COLO668 (cell line): ENCODE measurements at regions not wholly inside any gene's neighbourhood (a gene's known extent, or its start where the extent isn't known, plus 50 kb on each side); places are given as distances from the start of the nearest gene placed in this dataset.
"Not testable (repeated sequence)": the region's sequence is repeated elsewhere in the genome, so short reads cannot be mapped to it uniquely, and the experiment has no call there.

Source experiments
- DNase-seq: peaks from one replicate; lab custom pipeline; 2025; ENCODE audit not compliant: unreplicated experiment; lab: John Stamatoyannopoulos, UW

DNA sequence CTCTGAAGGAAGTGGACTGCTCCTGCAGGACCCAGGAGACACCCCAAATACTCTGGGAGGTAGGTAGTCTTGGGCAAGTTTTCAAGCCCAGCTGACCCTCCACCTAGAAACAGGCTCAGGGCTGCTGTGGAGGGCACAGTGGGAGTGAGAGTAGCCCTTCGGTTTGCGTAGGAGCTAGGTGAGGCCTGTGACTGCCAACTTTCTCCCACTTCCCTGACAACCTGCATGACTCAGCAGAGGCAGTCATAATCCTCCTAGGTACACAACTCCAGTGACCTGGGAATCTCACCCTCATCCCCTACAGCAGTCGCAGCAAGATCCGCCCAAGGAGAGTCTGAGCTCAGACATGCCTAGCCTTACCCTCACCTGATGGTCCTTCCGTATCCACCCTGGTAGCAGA is 439.1 kb downstream of the CNTNAP4 start:
- not testable (repeated sequence) for DNase-seq

DNA sequence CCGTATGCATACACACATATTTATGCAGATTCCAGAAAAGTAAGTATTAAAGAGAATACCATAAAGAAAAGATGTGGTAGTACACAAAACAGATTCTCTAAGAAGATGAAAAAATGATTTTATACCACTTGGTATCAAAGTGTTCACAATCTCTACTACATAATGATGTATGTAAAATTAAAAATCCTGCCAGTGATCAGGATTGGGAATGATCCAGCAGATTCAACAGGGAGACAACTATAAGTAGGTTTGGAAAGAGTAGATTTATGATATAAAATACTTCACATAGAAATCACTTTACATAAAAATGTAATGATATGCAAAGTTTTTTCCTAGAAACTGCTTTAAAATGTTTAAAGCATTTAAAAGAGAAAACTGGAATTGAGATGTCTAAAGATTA is 447.0 kb downstream of the CNTNAP4 start:
- DNase-seq: no peak

DNA sequence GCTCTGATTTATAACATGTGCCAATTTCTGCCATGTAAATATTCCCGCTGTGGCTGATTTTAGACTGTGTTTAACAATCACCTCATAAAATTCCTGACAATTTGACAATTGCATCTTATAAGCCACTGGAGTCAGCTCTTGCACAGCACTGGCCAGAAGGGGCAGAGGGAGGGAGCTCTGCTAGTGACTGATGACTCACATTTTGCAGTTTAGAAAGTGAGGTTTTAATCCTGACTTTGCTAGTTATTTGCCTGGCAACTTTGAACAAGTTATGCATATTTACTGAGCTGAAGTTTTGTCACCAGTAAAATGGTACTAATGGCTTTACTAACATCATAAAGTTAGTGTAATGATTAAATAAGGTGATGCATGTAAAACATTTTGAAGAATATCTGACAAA is 452.3 kb downstream of the CNTNAP4 start:
- no peak for DNase-seq

DNA sequence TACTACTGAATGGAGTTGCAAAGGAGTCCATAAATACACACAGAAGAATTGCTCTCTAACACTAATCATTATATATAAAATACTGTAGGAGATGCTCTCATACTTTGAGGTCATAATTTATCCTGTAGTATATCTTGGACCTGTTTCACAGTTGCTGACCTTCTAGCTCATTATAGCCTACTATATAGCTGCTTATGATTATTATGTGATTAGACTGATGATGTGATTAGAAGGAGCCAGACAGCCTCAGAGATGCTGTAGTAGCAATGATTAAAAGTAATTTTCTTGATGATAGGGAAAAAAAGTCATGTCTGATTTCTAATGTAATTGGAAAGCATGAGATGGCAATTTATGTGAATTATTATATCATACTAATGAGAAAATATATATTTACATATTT is 455.7 kb downstream of the CNTNAP4 start:
- no peak for DNase-seq

DNA sequence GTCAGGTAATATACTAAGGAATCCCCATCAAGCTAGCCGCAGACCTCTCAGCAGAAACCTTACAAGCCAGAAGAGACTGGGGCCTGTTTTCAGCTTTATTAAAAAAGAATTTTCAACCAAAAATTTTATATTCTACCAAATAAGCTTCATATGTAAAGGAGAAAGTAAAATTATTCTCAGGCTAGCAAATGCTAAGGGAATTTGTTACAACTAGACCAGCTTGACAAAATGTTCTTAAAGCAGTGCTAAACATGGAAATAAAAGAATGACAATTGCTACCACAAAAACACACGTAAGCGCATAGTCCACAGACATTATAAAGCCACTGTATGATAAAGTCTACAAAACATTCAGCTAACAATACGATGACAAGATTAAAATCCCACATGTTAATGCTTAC is 449.4 kb upstream of the MON1B start:
- DNase-seq: no peak

DNA sequence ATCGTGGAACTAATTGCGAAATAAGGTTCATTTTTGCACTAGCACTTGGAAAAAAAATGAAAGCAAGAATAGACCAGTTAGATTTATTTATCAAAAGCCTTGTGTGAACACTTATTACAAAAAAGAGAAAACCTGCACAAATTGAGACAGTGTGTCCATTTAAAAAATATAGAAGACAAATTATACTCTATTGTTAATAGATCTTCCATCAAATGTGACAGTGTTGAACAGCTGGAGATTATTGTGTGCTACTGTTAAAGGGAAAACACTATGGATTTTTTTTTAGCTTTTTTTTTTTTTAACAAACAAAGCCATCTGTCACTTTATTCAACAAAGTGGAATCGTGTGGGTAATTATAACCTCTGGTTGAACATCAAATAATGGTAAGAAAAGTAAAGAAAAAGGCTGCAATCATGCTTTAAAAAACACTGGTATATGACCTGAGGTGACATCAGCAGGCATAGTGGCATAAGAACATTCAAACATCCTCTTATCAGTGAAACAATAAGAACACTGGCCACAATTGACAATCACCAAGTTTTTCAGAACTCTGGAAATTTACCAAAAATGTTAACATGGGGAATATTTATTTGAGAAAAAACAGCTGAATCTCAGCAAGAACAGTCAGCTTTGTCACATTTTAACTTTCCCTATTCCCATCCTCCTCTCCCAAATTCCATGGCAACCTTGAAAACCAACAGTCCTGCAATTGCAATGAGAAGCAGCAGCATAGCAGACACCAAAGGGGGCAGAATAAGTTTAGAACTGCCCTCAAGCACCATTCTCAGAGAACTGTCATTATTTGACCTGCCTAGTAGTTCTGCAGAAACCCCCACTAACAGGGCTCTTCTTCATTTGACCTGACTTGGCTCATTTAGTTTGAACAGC is 442.3 kb upstream of the MON1B start:
- DNase-seq: no peak

DNA sequence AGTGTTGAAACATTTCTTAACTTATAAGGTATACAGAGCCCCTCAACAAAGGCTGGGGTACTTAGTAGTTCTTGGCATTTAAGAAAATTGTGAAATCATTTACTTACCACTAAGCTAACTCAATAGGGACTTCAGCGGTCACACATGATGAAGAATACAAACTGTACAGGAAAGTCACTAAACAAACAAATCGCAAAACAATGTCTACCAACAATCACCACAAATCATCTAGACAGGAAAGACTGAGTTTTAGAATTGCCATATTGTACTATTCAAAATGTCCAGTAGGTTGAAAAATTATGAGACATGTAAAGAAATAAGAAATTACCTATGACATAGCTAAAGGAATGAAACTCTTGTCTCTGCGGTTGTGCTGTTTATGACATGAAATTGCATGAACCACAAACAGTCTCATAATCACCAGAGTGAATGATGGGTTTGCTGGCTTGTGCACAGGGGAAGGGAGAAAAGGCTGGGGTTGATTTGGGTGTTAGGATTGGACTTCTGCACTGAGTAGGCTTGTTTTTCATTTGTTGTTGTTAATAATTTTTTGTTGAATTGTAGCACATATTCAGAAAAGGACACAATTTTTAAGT is 441.1 kb upstream of the MON1B start:
- DNase-seq: no peak

DNA sequence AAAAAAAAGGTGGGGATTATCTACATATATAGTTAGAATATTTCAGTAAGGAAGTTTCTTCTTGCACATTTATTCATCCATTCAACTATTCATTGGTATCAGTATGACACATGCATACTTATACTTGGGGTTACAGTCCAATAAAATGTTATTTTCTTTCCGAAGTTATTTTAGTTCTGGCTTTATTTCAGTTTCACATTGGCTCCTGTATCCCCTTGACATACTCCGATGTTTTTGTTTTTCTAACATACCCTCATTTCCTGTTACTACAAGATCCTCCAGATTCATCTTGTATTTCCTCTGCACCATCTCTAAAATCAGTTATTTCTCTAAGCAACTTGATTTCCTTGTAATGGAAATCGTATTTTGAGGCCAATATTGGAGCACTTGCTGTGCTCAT is 435.5 kb upstream of the MON1B start:
- DNase-seq: no peak

DNA sequence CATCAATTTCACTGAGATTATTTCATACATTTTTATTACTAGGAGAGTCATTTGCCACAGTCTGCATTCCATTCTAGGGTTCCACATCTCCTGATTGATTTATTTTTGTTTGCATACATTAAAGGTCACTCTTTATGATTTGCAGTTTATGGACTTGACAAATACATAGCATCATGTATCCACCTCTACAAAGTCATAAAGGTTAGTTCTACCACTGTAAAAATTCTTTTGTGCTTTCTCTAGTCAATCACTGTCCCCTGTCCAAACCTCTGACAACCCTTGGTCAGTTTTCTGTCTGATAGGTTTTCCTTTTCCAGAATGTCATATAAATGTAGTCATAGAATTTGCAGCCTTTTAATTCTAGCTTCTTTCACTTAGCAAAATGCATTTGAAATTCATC is 434.6 kb upstream of the MON1B start:
- DNase-seq: no peak

DNA sequence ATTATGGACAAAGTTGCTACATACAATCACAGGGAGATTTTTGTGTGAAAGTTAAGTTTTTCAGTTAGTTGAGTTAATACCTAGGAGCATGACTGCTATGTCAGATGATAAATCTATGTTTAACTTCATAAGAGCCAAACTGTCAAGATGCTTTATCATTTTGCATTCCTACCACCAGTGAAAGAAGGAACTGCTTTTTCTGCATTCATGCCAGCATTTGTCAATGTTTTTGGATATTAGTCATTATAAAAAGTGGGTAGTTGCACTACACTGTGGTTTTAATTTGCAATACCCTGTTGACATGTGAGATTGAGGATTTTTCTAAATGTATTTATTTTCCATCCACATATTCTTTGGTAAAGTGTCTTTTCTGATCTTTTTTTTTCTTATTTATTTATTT is 434.0 kb upstream of the MON1B start:
- no peak for DNase-seq

DNA sequence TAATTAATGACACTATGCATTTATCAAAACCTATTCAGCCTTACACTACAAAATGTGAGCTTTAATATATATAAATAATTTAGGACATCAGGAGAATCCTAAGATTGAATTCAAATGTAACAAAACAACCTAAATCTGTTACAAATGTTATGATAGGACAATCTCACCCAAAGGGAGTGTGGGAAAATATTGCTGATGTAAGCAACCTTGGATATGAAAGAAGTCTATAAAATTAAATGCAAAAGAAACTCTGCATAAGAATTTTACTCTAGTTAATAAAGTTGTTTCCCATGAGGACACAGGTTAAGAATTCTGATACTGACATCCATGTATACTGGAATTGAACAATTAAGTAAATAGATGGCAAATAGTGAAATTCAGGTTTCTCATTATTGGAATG is 424.5 kb upstream of the MON1B start:
- no peak for DNase-seq

DNA sequence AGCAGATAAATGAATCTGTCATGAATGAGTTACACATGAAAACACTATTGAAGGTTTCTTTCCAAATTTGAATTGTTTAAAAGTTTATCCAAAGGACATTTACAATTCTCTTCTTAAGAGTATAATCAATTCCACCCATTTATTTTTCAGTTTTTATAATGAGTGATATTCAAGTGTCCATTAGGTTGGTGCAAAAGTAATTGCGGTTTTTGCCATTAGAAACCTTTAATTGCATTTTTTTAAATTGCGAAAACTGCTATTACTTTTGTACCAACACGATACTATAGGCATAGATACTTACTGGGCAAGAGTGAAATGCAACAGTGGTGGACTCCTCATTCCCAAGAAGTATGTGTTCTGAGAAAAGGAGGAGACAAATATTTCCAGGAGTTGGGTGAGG is 422.7 kb upstream of the MON1B start:
- no peak for DNase-seq

DNA sequence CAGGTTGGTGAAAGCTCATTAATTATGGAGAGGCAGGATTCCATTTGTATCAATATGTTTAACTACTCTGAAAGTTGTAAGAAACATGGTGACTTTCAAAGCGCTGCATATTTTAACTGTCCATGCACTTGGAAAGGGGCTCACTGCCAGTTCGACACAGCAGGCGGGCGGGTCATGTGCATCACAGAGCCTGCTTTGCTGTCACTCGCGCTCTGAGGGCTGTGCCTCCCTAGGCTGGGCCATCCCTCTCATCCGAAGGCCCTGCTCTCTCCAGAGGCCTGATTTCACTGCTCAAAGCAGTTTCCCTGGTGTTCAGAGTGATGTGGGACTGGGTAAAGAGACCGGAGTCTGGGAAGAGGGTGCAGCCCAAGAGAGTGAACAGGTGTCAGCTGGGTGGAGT is 422.0 kb upstream of the MON1B start:
- no peak for DNase-seq

DNA sequence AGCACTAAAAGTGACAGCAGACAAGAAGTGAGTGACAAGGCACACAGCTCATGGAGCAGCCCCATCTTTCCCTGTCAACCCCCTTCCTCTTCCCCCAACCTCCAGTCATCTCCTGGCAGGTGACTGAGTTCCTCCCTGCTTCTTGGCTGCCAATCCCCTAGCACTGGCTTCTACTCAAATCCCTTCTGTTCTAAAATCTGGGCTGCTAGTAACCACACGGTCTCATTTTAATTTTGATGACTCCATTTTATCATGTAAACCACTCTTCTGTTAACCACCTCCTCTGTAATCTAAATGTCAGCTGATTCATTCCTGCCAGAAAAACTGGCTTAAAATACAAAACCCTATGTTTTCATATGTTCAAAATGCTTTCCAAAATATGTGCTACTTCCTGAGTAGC is 419.8 kb upstream of the MON1B start:
- no peak for DNase-seq

DNA sequence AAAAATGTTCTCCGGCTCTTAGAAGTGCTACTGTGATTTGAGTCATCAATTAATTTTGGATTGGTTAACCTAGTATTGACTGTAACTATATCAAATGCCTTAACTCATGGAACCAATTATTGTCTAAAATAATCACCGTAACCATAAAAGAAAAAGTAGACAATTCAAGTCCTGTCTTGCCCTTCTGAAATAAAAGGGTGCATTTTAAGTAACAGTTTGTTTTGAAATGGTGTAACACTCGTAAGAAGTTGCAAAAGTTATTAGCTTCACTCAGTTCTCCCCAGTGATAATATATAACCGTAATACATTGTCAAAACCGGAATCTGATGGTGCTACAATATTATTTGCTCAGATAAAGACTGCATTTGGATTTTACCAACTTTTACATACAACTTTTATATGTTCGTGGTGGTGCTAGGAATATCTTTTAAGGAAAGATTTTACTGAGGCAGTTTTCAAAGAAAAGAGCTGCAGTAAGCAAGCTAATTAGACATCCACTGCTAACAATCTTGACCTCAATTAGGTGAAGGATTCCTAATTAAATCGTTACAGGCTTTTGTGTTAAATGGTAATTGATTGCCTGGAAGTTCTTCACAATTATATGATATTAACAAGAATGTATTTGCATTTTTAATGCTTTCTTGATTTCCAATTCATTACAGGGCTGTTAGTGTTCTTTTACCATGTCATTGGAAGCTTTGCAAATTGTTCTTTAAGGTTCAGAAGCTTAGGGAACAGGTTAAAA is 413.1 kb upstream of the MON1B start:
- no peak for DNase-seq

DNA sequence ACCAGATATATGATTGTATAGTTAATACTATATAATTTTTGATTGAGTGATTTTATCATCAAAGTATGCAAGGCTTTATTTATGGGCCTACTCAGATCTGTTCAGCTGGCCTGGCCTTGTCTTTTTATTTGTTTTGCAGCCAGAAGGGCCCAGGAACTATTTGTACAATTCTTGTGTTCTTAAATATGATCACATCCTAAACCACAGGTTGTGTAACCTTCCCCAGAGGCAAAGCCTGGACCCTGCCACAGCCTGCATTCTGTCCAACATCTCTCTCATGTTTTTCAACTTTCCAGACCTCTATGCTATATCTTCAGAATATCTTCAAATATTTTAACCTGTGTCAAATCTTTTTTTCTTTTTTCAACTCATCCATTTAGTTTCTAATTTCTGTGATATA is 410.4 kb upstream of the MON1B start:
- no peak for DNase-seq

DNA sequence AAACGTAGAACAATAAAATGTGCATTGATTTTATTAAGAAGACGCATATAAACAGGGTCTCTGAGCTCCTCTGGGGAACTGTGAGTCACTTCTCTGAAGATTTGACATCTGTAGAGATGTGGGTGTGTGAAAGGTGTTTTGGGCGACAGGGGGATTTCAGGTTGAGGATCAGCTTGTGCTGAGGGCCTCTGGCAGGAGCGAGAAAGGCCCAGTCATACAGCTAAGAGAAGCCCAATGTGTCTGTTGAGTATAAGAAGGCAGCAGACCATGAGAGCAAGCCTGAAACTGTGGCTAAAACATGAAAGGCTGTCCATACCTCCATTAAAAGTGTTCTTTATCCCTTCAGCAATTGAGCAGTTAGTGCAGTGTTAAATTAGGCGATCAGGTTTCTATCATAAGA is 406.5 kb upstream of the MON1B start:
- DNase-seq: no peak

DNA sequence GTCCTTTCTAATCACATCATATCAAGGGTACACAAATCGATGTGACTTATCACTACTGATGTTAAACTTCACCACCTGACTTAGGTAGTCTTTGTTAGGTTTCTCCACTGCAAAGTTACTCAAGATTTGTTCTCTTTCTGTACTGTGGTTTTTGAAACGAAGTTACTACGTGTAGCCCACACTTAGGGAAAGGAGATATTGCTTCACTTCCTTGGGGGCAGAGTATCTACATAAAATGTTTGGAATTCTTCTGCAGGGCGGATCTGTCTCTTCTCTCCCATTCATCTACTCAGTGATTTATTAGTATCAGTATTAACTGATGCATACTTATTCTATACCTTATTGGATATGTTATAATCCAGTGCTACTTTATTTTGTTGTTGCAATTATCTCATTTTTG is 403.6 kb upstream of the MON1B start:
- DNase-seq: no peak

DNA sequence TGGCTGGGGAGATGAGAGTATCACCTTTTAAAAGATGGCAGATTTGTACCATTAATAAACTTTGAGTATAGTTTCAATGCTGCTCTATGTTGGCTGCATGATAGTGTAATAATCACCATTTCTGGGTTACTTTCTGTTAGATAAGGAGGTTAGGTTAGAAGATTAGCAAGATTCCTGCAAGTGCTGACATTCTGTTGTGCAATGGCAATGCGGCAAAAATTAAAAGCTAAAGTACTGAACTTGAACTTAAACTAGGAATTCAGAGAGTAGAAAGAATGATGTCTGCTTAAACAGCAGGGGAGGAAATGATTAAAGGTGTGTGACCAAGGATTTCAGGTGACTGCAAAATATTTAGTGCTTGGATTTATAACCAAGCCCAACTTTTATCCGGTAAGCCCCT is 399.8 kb upstream of the MON1B start:
- DNase-seq: no peak

DNA sequence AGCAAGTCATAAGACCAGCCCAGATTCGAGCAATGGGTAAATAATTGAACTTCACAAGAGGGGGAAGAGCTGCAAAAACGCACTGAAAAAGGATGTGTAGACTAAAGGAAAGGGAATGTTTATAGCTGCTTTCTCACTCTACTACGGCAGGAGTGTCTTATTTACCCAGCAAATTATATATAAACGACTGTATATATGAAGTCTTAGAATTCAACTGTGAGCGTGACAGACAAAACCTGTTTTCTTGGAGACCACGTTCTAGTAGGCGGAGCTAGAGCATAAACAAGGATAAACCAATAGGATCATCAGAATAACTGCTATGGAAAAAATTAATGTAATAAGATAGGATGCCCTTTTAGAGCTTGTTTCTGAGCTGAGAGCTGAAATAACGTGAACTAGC is 394.6 kb upstream of the MON1B start:
- DNase-seq: no peak

DNA sequence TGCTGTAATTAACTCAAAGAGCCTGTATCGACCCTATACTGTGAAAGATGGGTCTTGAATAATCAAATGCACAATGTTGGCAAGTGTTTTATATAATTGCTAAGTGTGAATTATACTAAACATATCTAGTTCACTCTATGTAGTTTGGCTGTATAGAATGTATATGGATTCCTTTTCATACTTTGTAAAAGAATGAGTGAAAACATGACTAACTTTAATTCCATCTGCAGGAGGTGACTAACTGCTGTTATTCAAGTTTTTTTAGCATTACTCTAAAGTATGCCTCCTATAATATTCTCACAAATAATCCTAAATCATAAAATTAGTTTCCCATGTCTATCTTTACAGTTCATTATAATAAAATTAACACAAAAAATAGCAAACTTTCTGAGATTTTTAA is 394.0 kb upstream of the MON1B start:
- no peak for DNase-seq

DNA sequence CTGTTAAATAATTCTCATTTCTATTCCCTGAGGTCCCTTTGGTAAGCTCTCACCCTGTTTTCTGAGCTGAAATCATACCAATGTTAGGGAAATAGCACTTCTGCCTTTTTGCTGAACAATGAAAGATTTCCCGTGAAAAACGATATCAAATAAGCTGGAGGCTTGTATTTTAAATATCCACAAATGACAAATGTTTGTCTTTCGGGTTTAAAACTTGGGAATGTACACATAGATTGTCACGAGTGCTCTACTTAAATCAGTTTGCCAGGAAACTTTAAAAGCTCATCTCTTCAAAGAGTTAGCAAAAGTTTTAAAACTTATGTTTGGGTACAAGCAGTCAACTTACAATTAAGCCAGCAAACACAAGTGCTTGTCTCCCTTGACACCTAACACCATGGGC is 393.5 kb upstream of the MON1B start:
- no peak for DNase-seq
